ENCODE measurements at regions not wholly inside any gene's neighbourhood (a gene's known extent, or its start where the extent isn't known, plus 50 kb on each side); places are given as distances from the start of the nearest gene placed in this dataset.

- Histone ChIP-seq H3K18ac (ENCODE audit: extremely low read depth, low read length) (no peak overlapping the region), H2BK120ac (replicated peaks; ENCODE audit: low read depth, low read length) (no peak overlapping the region), H2BK15ac (ENCODE audit: low read length) (no peak overlapping the region), H3K4me1 (replicated peaks in 1 of 4; ENCODE audit: control insufficient read depth in 3 of 4, insufficient read depth in 4 of 4, low read length in 3 of 4) (no peaks in the 10 kb centered on the region; a peak in 1 of 7 replicates), H2AFZ (ENCODE audit: low read length) (peak overlapping the region; percentile 49; the same call in 1 of the 2 replicates), H3K14ac (ENCODE audit: insufficient read length) (no peak overlapping the region), H3K23ac (ENCODE audit: insufficient read length) (no peak overlapping the region), H3K9ac (replicated peaks in 1 of 4; ENCODE audit: extremely low read depth in 1 of 4, low read depth in 3 of 4, low read length in 3 of 4) (no peak overlapping the region), H3K79me1 (ENCODE audit: low read depth, low read length) (no peaks in the 10 kb centered on the region), H3K4me3 (ENCODE audit: extremely low read depth in 1 of 4, insufficient read depth in 2 of 4, low read depth in 3 of 4, low read length in 4 of 4) (no peak overlapping the region), H2BK12ac (ENCODE audit: low read depth, low read length) (no peak overlapping the region), H4K91ac (replicated peaks; ENCODE audit: insufficient read length, low read length) (no peak overlapping the region), H3K4ac (replicated peaks; ENCODE audit: insufficient read length, low read depth, low read length) (no peak overlapping the region), H2BK5ac (ENCODE audit: low read depth, low read length) (no peak overlapping the region), H3K27ac (ENCODE audit: low read depth, low read length) (no peak overlapping the region), H4K8ac (ENCODE audit: extremely low read depth, insufficient read depth, low read length) (no peak overlapping the region), H2AK5ac (ENCODE audit: low read depth, low read length) (no peak overlapping the region), H3K27me3 (replicated peaks in 1 of 4; ENCODE audit: control insufficient read depth in 3 of 4, extremely low read depth in 1 of 4, insufficient read depth in 3 of 4, low read length in 3 of 4) (no peaks in the 10 kb centered on the region), H4K20me1 (replicated peaks in 1 of 2; ENCODE audit: control insufficient read depth in 1 of 2, insufficient read depth in 2 of 2, low read length in 2 of 2) (peaks cover 0 to 2% of the 10 kb centered on the region in 2 experiments), H4K5ac (ENCODE audit: insufficient read length, low read depth, low read length) (no peak overlapping the region), H3K79me2 (ENCODE audit: control insufficient read depth in 1 of 2, insufficient read depth in 2 of 2, low read length in 2 of 2) (no peaks in the 10 kb centered on the region), H3K36me3 (ENCODE audit: control insufficient read depth in 2 of 4, insufficient read depth in 4 of 4, low read length in 3 of 4) (no peaks in the 10 kb centered on the region), H3K9me3 (ENCODE audit: insufficient read depth in 2 of 2, low read depth in 1 of 2, low read length in 1 of 2) (no peaks in the 10 kb centered on the region), H2BK20ac (ENCODE audit: low read length) (no peak overlapping the region), H3K4me2 (ENCODE audit: insufficient read depth in 1 of 2, low read depth in 2 of 2, low read length in 2 of 2) (no peak overlapping the region), H3K23me2 (ENCODE audit: low read depth, low read length) (no peaks in the 10 kb centered on the region), H3K56ac (replicated peaks; ENCODE audit: insufficient read length, low read depth, low read length) (no peak overlapping the region)
- CTCF ChIA-PET (ENCODE audit: partially characterized antibody): interaction anchor here (0.8 to 2.2 kb wide), 5 partner anchors 9 to 831 kb away, joined by 3 to 6 read pairs (median 3); no protein-coding TSS in a partner anchor
- FAIRE-seq (no peak), DNase-seq (ENCODE audit: low read depth in 1 of 2, low spot score in 2 of 2) (no peak)
- 85% methylated on average over 15 of the region's 15 CpGs; no CpG with 5 or more reads in 1 of the 2 experiments for WGBS, 2 experiments (ENCODE audit: extremely low coverage in 1 of 2, insufficient coverage in 1 of 2, insufficient read length in 1 of 2, insufficient replicate concordance in 2 of 2, low coverage in 1 of 2, low lambda C conversion rate in 2 of 2, missing lambda C conversion rate in 1 of 2)
- TF ChIP-seq RAD21 (IDR thresholded peaks at IDR 0.05 in 1 of 2, conservative IDR thresholded peaks at IDR 0.05 in 1 of 2; ENCODE audit: low read depth in 2 of 2, low read length in 2 of 2): peak; percentile 44 to 48
- peak in 2 of 3 experiments; percentile 0 to 22; a peak in 2 of 4 replicates for TF ChIP-seq CTCF (IDR thresholded peaks at IDR 0.05; ENCODE audit: control extremely low read depth in 1 of 3, insufficient read depth in 1 of 3, low read depth in 1 of 3, low read length in 3 of 3)
- no peak for TF ChIP-seq MAFK (IDR thresholded peaks at IDR 0.05; ENCODE audit: low read depth, low read length)
- TF ChIP-seq CBX5 (IDR thresholded peaks at IDR 0.05; ENCODE audit: low read depth, low read length): no peak
- POLR2A ChIA-PET (ENCODE audit: partially characterized antibody): no interaction called here
Measured at GRCh38 chr19:30733826-30734550, 361.8 kb downstream of the ZNF536 start.
